B cell (primary cell): ENCODE measurements at regions not wholly inside any gene's neighbourhood (a gene's known extent, or its start where the extent isn't known, plus 50 kb on each side); places are given as distances from the start of the nearest gene placed in this dataset.

Experiments used
- ATAC-seq: fragments of 200-7000 bp; cut with Tn5 transposase; one replicate; pipeline ENCODE4 v1.10.0; 2021; ENCODE audit warnings: low read depth, mild to moderate bottlenecking, moderate number of reproducible peaks, moderate library complexity
- CTCF ChIA-PET: fragments of 350-600 bp; sonication (Branson Sonifier 250); formaldehyde crosslinking; loops from one replicate; lab custom pipeline; 2021; ENCODE audit warnings: antibody characterized with exemption, inconsistent platforms; lab: Charles Lee
- POLR2A ChIA-PET: fragments of 350-600 bp; sonication (Branson Sonifier 250); formaldehyde crosslinking; loops from one replicate; lab custom pipeline; 2021; ENCODE audit warnings: antibody characterized with exemption; lab: Charles Lee
- DNase-seq: peaks from one replicate; pipeline ENCODE4 v3.0.0; 2013
- H2AFZ ChIP-seq: 2 replicates; pipeline ENCODE4 v1.6.1; 2012; ENCODE audit warnings: mild to moderate bottlenecking, low read depth, low read length; ENCODE audit not compliant: insufficient read depth, poor library complexity, severe bottlenecking
- H3K27ac ChIP-seq, 2 donors: 1 replicate in 1 of 2; 2 replicates in 1 of 2; pipeline ENCODE4 v1.5.1; 2012 to 2013; ENCODE audit warnings: low read length in 2 of 2, mild to moderate bottlenecking in 2 of 2, moderate library complexity in 1 of 2
- H3K27me3 ChIP-seq, 4 experiments: fragments of 200-600 bp in 1 of 4; sonication (generic) in 1 of 4; replicated peaks in 1 of 4; 1 replicate in 2 of 4; 2 replicates in 2 of 4; pipeline versions ENCODE4 v1.6.1 to v1.7.0; 2013 to 2016; ENCODE audit warnings: low read length in 3 of 4, mild to moderate bottlenecking in 2 of 4, mixed read lengths in 1 of 4, moderate library complexity in 1 of 4; ENCODE audit not compliant: insufficient read depth in 4 of 4, control insufficient read depth in 3 of 4; ENCODE audit errors: control extremely low read depth in 1 of 4
- H3K36me3 ChIP-seq, 2 experiments: replicated peaks in 1 of 2; 1 replicate in 1 of 2; 2 replicates in 1 of 2; pipeline versions ENCODE4 v1.6.1 to v1.7.1; 2013; ENCODE audit warnings: low read length in 1 of 2; ENCODE audit not compliant: insufficient read depth in 2 of 2, control insufficient read depth in 1 of 2; ENCODE audit errors: control extremely low read depth in 1 of 2, extremely low read depth in 1 of 2
- H3K4me1 ChIP-seq, 2 donors: fragments of 200-600 bp in 1 of 2; sonication (generic) in 1 of 2; 1 replicate in 1 of 2; 2 replicates in 1 of 2; pipeline versions ENCODE4 v1.5.1 to v1.6.1; 2013 to 2017; ENCODE audit warnings: low read length in 2 of 2; ENCODE audit not compliant: control insufficient read depth in 2 of 2, insufficient read depth in 2 of 2
- H3K4me2 ChIP-seq: replicated peaks from 2 replicates; pipeline ENCODE3; 2012; ENCODE audit warnings: mild to moderate bottlenecking, low read depth, low read length; ENCODE audit not compliant: poor library complexity, severe bottlenecking
- H3K4me3 ChIP-seq, 5 experiments: fragments of 200-600 bp in 1 of 5; sonication (generic) in 1 of 5; 1 replicate in 3 of 5; 2 replicates in 2 of 5; pipeline versions ENCODE4 v1.5.1 to v1.7.0; 2011 to 2016; ENCODE audit warnings: low read length in 4 of 5, mild to moderate bottlenecking in 4 of 5, low read depth in 2 of 5, control low read depth in 1 of 5, moderate library complexity in 1 of 5; ENCODE audit not compliant: insufficient read depth in 1 of 5; ENCODE audit errors: control extremely low read depth in 1 of 5, extremely low read depth in 1 of 5
- H3K79me2 ChIP-seq: fragments of 200-600 bp; sonication (generic); one replicate; pipeline ENCODE4 v1.6.0; 2016; ENCODE audit warnings: low read length; ENCODE audit not compliant: control insufficient read depth, insufficient read depth
- H3K9ac ChIP-seq: fragments of 200-600 bp; sonication (generic); 2 replicates; pipeline ENCODE4 v1.6.1; 2017; ENCODE audit warnings: mild to moderate bottlenecking, low read length, moderate library complexity
- H3K9me3 ChIP-seq, 3 donors: one replicate each; pipeline versions ENCODE4 v1.6.1 to v1.7.1; 2013; ENCODE audit warnings: low read length in 2 of 3; ENCODE audit not compliant: control insufficient read depth in 2 of 3, insufficient read depth in 1 of 3; ENCODE audit errors: control extremely low read depth in 1 of 3
- H4K20me1 ChIP-seq: 2 replicates; pipeline ENCODE4 v1.6.0; 2012; ENCODE audit warnings: mild to moderate bottlenecking, low read length; ENCODE audit not compliant: insufficient read depth, control insufficient read depth, poor library complexity, severe bottlenecking
- H3K27ac Mint-ChIP-seq: one replicate; pipeline ENCODE4 v1.8.0; 2021; ENCODE audit warnings: mixed read lengths
- H3K27me3 Mint-ChIP-seq: one replicate; pipeline ENCODE4 v1.8.0; 2021; ENCODE audit warnings: mixed read lengths
- H3K4me1 Mint-ChIP-seq: one replicate; pipeline ENCODE4 v1.8.0; 2021; ENCODE audit warnings: mixed read lengths
- H3K4me3 Mint-ChIP-seq: one replicate; pipeline ENCODE4 v1.8.0; 2021; ENCODE audit warnings: mixed read lengths
- H3K9me3 Mint-ChIP-seq: one replicate; pipeline ENCODE4 v1.8.0; 2022; ENCODE audit warnings: mixed read lengths; ENCODE audit not compliant: insufficient read depth
- EZH2 ChIP-seq: IDR thresholded peaks from 2 replicates; pipeline ENCODE4 v1.6.1; 2012; ENCODE audit warnings: borderline replicate concordance, low read depth, mild to moderate bottlenecking, moderate library complexity, low read length; ENCODE audit not compliant: insufficient read depth, poor library complexity, severe bottlenecking
- WGBS: methylation state at CpG from one replicate; pipeline ENCODE4 v1.1.5; 2013; ENCODE audit warnings: missing lambda C conversion rate; ENCODE audit not compliant: insufficient coverage; 5-methylcytosine and 5-hydroxymethylcytosine counted together
- intact Hi-C: fragments of 100-400 bp; cut with micrococcal nuclease; formaldehyde crosslinking; loops from one replicate; pipeline ENCODE4 v1.10.0; 2022
- TF ChIP-seq, protein P1 (sequence below): fragments of 200-600 bp; IDR thresholded peaks from one replicate; pipeline ENCODE4 v1.8.0; 2022; ENCODE audit warnings: antibody characterized with exemption, mild to moderate bottlenecking

DNA sequence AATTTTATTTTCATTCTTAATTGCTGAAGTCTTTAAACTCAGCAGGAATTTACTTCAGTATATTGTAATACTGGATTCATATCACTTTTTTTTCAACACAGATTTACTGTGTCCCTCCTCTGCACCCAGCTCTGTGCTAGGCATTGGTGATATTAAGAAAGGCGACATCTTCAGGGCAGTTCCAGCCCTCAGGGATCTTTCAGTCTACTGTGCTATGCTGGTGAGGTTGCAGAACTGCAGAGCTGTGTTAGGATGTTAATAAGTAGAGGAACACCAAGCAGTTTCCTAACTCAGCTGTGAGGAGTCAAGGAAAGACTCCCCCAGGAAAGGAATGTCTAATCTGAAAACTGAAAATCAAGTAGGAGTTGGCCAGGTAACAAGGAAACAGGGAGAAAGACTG, 158.2 kb upstream of the NPY start:
- Histone ChIP-seq H3K9ac (no peak overlapping the region), H3K79me2 (no peaks in the 10 kb centered on the region), H4K20me1 (no peaks in the 10 kb centered on the region), H3K27me3 (no peaks in the 10 kb centered on the region), H3K4me1 (no peaks in the 10 kb centered on the region), H3K27ac (no peak overlapping the region), H3K4me2 (no peak overlapping the region), H3K4me3 (no peak overlapping the region), H3K9me3 (no peaks in the 10 kb centered on the region), H3K36me3 (no peaks in the 10 kb centered on the region), H2AFZ (no peak overlapping the region)
- 50% methylated on average over 1 of the region's 1 CpG for WGBS
- DNase-seq (no peak), ATAC-seq (no peak)
- H3K4me3 Mint-ChIP-seq: no peak overlapping the region
- H3K9me3 Mint-ChIP-seq: no peaks in the 10 kb centered on the region
- H3K27ac Mint-ChIP-seq: no peak overlapping the region
- POLR2A ChIA-PET: no interaction called here
- H3K4me1 Mint-ChIP-seq: no peaks in the 10 kb centered on the region
- CTCF ChIA-PET: no interaction called here
- TF ChIP-seq, protein P1, sequence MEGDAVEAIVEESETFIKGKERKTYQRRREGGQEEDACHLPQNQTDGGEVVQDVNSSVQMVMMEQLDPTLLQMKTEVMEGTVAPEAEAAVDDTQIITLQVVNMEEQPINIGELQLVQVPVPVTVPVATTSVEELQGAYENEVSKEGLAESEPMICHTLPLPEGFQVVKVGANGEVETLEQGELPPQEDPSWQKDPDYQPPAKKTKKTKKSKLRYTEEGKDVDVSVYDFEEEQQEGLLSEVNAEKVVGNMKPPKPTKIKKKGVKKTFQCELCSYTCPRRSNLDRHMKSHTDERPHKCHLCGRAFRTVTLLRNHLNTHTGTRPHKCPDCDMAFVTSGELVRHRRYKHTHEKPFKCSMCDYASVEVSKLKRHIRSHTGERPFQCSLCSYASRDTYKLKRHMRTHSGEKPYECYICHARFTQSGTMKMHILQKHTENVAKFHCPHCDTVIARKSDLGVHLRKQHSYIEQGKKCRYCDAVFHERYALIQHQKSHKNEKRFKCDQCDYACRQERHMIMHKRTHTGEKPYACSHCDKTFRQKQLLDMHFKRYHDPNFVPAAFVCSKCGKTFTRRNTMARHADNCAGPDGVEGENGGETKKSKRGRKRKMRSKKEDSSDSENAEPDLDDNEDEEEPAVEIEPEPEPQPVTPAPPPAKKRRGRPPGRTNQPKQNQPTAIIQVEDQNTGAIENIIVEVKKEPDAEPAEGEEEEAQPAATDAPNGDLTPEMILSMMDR: no peak
- TF ChIP-seq EZH2: no peak
- H3K27me3 Mint-ChIP-seq: peaks cover 28% of the 10 kb centered on the region
- intact Hi-C loops: no loop called here

DNA sequence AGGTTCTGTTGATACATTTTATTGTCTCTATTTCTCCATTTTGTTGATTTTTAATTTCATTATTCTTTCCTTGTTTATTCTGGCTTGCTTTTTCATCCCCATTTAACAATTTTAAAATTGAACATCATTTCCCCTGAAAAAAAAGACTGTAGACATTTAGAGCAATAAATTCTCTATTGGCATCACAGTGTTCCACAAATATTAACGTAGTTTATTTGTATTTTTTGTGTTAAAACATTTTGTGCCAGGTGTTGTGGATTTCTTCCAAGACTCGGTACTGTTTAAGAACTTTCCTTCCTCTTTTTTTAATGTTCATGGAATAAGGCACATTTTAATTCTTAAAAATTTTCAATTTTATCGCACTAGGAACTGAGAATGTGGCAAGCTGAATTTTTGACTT, 156.1 kb upstream of the NPY start:
- Histone ChIP-seq H3K4me3 (no peak overlapping the region), H3K9me3 (no peaks in the 10 kb centered on the region), H3K9ac (no peak overlapping the region), H3K36me3 (no peaks in the 10 kb centered on the region), H3K4me2 (no peak overlapping the region), H2AFZ (no peak overlapping the region), H4K20me1 (no peaks in the 10 kb centered on the region), H3K27ac (no peak overlapping the region), H3K27me3 (no peaks in the 10 kb centered on the region), H3K79me2 (no peaks in the 10 kb centered on the region), H3K4me1 (no peaks in the 10 kb centered on the region)
- WGBS: no CpG with 5 or more reads among the region's 3 CpGs
- H3K4me1 Mint-ChIP-seq: no peaks in the 10 kb centered on the region
- H3K27ac Mint-ChIP-seq: no peak overlapping the region
- ATAC-seq: no peak
- H3K27me3 Mint-ChIP-seq: peaks cover 28% of the 10 kb centered on the region
- no peaks in the 10 kb centered on the region for H3K9me3 Mint-ChIP-seq
- intact Hi-C loops: no loop called here
- TF ChIP-seq, protein P1: no peak
- no peak for TF ChIP-seq EZH2
- ChIA-PET CTCF (interaction anchor here (0.6 kb wide), 1 partner anchor 42 kb away, joined by 4 read pairs; no protein-coding TSS in a partner anchor), POLR2A (no interaction called here)
- no peak overlapping the region for H3K4me3 Mint-ChIP-seq
- no peak for DNase-seq
